D721Med (cell line): ENCODE measurements at regions not wholly inside any gene's neighbourhood (a gene's known extent, or its start where the extent isn't known, plus 50 kb on each side); places are given as distances from the start of the nearest gene placed in this dataset.

Experiments
- DNase-seq: peaks from one replicate; pipeline ENCODE4 v3.0.0; 2011; ENCODE audit warnings: low spot score; ENCODE audit not compliant: insufficient read length
- FAIRE-seq: peaks from 2 replicates; lab custom pipeline; 2011; peaks lifted over from hg19 to GRCh38; lab: Jason Lieb, UNC
- CTCF ChIP-seq: IDR thresholded peaks from 2 replicates; pipeline ENCODE4 v1.5.1; 2012; ENCODE audit warnings: mild to moderate bottlenecking, control low read depth; ENCODE audit not compliant: insufficient read depth; ENCODE audit errors: missing control alignments

- no peak for DNase-seq
- no peak for FAIRE-seq
- TF ChIP-seq CTCF: no peak
These were observed 122.5 kb downstream of the CETN3 start for GRCh38 chr5:90287036-90287435.

GRCh38 chr5:90285581-90285980 is 124.0 kb downstream of the CETN3 start:
- FAIRE-seq (no peak), DNase-seq (no peak)
- no peak for TF ChIP-seq CTCF

GRCh38 chr5:90284375-90284774 is 125.2 kb downstream of the CETN3 start:
- FAIRE-seq: no peak
- TF ChIP-seq CTCF: no peak
- DNase-seq: no peak

GRCh38 chr5:90279091-90279490 is 130.5 kb downstream of the CETN3 start:
- TF ChIP-seq CTCF: no peak
- FAIRE-seq: no peak
- no peak for DNase-seq

- no peak for FAIRE-seq
- no peak for DNase-seq
- no peak for TF ChIP-seq CTCF
These were observed 135.3 kb downstream of the CETN3 start for GRCh38 chr5:90274216-90274615.

GRCh38 chr5:90267646-90268045 is 141.9 kb downstream of the CETN3 start:
- FAIRE-seq: no peak
- no peak for TF ChIP-seq CTCF
- DNase-seq: no peak

- TF ChIP-seq CTCF: no peak
- no peak for DNase-seq
- FAIRE-seq: no peak
These were observed 144.1 kb downstream of the CETN3 start for GRCh38 chr5:90265545-90265857.
